Stimulated activated CD8-positive, alpha-beta memory T cell treated with anti-CD3 and anti-CD28 coated beads, Interleukin-4, amount 100 ng/mL, for 48 hours (primary cell): ENCODE measurements at regions not wholly inside any gene's neighbourhood (a gene's known extent, or its start where the extent isn't known, plus 50 kb on each side); places are given as distances from the start of the nearest gene placed in this dataset.

Experiments used
- DNase-seq: peaks from one replicate; pipeline ENCODE4 v3.0.0-alpha.2; 2020

DNA sequence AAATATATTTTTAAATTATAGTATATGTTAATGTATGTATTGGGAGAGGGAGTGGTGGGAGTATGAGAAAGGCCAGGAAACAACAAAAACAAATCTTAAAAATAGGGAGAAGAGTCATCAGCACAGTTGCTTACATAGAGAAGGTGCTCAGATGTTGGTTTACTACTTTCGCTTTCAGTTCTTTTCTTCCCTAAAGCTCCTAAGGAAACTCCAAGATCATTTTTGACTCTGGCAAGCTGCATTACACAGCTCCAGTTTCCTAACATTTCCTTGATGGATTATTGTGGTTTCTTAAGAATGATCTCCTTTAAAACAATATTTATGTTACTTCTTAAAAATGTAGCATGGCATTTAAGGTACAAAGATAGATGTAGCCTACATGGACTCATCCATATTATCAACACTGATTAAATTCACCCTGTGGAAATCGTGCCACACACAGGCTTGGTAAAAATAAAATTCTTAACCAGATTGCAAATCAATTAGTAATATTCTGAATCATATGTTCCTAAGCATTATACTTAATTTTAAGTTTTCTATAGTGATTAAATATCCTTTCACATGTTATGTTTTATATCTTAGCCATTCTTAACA lies 118.0 kb upstream of the MAN1A1 start:
- DNase-seq = no peak

DNA sequence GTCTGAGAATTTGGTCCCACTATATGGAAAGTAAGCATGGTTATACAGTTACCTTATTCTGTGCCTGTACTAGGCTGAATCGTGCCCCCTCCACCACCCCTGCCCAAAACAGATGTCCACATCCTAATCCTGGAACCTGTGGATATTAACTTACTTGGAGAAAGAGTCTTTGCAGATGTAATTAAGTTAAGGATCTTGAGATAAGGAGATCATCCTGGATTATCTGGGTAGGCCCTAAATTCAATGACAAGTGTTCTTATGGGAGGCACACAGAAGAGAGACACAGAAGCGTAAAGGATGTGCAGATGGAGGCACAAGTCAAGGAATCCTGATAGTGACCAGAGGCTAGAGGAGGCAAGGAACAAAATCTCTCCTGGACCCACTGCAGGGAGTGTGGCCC lies 116.7 kb upstream of the MAN1A1 start:
- no peak for DNase-seq

DNA sequence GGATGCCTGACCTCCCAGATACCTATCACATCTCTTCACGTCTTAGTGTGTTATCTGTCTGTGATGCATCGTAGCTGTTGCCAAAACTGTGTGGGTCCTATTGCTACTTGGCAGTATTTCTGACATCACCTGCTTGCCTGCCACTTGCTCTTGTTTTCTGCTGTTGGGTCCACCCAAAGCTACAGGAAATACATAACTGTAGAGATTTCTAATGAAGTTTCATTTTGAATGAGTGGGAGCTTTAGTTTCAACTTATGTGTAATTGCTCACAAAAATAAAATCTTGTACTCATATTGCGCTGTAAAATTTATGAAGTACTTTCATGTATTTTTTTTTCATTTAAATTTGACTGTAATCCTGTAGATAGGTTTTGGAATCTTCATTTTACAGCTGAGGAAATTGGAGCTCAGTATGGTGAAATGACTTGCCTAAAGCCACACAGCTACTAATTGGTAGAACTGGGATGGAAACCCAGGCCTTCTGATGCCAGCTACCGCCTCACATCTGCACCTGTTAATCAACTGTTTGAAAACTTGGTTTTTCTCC lies 113.6 kb upstream of the MAN1A1 start:
- DNase-seq = peak; percentile 25

DNA sequence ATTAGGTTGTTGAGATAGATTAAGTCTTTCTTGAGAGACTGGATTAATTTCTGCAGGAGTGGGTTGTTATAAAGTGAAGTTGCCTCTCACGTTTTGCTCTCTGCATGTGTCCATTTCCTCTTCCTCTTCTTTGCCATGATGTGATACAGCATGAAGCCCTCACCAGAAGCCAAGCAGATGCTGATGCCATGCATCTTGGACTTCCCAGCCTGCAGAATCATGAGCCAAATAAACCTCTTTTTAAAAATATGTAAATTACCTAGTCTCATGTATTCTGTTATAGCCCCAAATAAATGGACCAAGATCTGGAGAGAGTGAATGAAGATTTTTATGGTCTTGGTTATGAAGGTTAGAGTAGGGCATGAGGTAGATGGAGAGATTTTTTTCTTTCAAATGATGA lies 111.6 kb upstream of the MAN1A1 start:
- DNase-seq = no peak

DNA sequence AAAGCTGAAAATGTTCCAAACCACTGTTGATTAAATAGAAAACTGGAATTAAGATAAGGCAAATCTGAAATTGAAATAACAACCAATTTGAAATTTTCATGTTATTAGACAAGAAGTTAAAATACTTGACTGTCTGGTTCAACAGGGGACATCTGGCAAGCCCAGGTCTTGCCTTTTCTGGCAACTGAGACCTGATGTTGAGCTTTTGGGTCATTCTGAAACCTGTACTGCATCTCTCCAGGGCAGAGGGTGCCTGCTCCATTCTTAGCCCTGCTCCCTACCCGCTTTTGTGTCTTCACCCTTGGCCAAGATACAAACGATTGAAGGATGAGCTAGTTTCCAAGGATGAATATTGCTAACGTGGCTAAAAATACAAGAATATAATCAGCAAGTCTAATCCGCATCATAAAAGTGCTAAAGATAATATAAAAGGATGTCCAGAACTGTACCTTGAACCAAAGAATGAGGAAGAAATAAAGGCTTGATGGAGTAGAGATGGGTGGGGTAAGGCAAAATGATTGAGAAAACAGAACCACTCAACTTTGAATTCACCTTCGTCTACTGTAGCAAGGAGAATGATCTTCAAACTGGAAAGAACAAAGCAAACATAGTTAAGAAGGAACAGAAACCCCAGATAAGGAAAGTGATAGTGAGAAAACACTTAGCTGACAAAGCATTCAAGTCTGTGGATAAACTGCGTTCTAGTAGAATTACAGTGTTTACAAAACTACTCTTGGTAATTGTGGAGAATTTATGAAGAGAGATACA lies 109.8 kb upstream of the MAN1A1 start:
- no peak for DNase-seq

DNA sequence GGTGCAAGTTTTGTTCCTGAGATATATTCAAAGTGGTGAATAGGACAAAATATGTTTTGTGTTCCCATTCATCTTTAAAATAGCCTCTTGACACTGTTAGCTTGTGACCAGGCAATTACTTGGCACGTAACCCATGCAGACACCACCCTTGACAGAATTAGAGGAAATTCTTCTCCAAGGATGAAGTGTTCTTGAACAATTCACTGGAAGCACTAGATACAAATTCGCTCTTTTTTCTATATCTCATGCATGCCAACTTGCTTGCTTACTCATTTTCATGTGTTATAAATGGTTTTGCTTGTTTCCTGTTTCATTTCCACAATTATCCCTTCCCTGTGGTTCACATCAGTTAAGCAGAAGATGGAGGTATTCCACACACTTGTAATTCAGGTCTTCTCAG lies 105.2 kb upstream of the MAN1A1 start:
- no peak for DNase-seq

DNA sequence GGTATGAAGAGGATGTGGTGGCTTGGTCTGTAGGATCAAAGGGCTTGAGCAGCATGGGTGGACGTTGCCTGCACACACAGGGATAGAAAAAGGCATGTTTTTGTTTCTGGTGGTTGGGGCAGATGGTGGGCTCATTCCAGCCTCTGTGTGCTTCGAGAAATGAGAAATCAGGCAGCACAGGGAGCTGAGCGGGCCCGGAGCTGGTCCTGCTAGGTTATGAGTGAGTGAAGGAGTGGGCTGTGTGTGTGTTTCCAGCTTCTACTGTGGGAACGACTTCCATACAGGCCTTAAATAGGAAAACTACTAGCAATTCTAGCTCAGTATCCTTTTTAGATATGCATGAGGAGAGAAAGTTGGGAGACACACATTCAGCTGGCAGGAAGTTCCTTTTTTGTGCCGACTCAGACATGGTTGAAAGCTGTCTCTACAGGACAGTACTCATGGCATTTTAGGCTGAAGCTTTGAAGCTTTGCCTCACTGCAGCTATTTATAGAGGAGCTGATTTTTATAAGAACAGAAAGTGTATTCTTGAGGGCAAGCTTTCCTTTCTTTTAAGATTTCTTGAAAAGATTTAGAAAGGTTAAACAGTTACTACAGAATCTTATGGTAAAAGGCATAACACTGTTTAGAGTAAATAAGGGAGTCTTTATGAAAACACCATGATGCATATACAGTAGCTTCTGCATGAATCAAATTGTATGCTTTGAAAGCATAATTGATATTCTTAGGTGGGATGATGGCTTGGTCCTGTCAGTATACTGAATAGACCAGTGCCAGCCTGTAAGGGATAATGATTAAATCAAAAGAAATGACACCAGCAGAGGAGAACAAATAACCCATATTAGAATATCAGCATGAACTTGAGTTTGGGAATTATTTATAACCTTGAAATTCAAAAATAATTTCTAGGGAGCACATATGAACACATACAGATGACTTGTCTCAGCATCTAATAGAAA lies 104.0 kb upstream of the MAN1A1 start:
- DNase-seq = no peak

DNA sequence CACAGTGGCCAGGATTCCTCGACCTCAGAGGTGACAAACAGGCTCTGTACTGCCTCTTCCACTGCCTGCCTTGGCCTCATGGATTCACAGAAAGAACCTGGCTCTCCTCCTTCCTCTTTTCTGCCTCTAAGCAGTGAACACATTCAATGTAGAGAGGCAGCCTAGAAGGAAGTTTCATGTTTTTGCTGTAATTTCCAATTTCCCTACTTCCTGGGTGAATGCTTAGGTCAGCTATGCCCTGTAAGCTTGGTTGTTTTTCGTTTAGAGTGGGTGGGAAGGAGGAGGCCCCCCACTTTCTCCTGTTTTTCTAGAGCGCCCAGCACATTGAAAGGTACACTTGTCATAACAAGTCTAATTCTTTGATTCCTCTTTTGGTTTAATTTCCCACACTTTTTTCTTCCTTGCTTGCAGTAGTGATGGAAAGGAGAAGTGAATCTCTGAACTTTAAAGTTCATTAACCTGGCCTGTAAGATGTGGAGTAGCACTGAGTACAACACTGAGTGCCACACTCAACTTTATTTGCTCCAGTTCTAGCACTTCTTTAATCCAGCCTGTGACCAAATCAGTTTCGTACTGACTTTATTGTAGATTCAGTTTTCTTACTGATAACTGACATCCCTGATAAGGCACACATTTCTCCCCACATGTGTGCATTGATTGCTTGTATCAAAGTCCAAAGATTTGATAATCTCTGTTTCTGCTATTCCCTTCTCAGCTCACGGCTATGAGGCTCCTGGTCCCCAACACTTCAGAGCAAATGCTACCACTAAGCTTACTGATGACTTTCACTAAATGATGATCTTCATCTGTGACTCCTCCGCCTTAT lies 100.0 kb upstream of the MAN1A1 start:
- DNase-seq = no peak

DNA sequence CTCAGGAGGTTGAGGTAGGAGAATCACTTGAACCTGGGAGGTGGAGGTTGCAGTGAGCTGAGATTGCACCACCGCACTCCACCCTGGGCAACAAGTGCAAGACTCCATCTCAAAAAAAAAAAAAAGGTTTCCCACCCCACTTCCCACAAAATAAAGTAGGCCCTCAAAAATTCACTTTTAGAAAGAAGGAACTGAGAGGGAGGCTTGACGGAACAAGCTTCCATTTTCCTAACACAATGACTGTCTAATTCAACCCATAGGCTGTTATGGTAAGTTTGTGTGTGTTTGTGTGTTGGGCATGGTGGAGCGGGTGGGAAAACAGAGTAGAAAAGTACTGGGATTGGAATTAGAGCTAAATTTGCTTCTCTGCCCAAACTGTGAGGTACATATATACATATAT lies 98.4 kb upstream of the MAN1A1 start:
- DNase-seq = no peak

DNA sequence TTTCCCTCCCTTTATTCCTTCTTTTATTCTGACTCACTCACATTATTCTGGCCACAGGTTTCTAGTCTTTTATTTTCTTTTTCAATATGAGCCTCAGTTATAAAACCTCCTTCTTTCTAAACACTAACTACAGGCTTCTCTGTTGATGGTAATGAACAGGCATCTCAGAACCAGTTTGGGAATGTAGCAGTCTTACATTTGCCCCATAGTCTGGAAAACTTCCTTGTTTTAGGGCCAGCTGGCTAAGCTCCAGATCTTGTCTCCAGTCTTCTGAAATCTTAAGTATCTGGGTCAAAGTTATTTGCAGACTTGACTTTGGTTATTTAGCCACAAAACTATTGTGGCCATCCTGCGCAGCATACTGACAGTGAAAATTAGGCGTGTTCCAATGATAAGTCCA lies 97.0 kb upstream of the MAN1A1 start:
- no peak for DNase-seq

DNA sequence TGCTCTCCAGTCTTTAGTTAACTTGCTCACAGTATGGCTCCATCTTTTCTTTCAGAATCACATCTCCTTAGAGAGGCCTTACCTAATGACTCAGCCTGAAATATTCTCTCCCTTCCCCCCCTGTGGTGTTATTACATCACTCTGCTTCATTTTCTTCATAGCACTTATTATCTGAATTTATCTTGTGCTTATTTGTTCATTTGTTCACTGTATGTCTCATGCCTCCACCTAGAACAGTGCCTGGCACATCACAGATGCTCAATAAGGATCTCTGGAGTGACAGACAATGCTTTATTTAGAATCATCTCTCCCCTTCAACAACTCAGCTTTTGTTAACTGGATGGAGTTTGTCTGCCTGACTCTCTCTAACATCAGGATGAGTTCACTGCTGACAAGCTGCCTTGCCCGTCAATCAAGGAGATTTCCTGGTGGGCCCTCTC lies 96.6 kb upstream of the MAN1A1 start:
- no peak for DNase-seq

DNA sequence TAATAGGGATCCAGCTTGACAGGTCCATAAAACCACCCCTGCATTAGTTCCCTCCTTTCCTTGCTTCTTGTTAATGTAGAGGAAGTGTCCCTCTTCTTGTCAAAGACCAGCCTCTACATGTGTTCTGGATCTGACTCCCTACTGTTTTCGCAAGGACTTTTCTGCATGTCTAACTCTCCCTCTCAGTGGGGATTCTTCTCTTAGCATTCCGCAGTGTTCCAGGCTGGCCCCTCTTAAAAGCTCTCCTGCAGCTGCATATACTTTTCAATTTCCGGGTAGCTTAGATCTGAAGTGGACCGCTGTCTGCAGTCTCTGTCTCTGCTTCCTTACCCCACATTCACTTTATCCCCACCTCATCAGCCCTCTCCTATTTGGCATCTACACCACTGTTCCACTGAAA lies 96.1 kb upstream of the MAN1A1 start:
- no peak for DNase-seq

DNA sequence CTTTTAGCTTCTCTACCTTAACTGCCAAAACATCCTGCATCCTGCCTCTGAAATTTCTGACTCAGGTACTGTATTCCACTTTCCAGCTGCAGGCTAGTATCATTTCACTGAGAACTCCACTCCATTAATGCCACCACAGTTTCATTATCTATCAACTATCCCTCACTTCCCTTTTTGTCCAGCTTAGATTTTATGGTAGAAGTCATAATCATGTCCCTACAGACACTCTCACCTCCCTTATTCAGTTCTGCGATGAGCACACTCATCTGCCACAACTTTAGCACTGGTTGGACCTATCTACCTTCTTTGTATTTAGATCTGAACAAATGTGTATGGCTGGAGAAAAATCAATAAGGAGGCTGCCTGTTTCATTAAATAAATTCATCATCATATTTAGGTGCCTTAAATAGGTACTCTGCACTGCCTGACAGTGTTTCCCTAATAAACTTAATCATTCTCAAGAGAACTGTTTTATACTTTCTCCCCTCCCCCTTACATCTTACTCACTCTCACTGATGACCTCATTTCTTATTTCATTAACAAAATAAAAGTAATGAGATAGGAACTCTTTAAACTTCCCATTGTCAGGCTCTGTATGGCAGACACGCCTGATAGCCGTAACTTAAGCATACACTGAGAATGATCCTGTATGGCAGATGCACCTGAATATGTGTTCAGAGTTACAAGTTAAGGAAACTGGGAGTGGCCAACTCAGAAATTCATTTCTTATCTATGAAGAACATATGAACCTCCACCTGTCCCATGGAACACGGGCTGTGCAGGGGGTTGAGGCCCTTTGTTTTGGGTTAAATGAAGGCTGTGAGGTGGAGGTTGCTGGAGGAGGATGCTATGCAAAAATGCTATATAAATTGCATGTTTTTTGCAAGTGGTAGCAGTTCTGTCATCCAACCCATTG lies 95.3 kb upstream of the MAN1A1 start:
- no peak for DNase-seq

DNA sequence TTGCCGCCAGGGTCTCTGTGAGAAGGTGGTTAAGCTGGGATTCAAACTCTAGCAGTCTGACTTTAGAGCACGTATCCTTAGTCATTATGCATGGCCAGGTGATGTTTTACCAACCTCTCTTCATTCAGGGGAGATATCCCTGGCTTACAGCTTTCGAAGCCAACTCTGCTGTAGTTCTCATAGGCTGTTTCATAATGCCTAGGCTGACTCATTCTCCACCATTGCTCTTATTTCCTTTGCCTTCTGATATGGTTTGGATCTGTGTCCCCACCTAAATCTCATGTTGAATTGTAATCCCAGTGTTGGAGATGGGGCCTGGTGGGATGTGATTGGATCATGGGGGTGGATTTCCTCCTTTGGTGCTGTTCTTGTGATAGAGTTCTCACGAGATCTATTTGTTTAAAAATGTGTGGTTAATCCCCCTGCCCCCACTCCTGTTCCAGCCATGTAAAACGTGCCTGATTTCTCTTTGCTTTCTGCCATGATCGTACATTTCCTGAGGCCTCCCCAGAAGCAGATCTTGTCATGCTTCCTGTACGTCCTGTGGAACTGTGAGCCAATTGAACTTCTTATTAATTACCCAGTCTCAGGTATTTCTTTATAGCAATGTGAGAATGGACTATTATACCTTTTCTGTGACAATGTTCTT lies 94.6 kb upstream of the MAN1A1 start:
- no peak for DNase-seq

DNA sequence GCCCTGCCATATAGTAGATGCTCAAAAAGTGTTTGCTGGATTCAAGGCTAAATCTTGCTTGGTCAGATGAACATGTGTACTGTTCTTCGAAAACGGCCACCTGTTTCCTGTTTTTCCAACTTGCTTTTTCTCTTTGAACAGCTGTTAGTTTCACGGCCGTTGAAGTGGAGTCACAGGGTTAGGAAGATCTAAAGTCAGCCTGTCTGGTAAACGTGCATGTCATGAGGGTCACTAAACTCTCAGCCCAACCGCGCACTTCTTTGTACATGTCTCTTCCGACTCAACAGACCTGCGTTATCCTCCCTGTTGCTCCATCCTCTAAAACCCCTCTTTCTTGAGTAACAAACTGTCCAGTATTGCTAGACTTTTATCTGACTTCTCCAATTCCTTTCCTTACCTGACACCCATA lies 93.2 kb upstream of the MAN1A1 start:
- no peak for DNase-seq

DNA sequence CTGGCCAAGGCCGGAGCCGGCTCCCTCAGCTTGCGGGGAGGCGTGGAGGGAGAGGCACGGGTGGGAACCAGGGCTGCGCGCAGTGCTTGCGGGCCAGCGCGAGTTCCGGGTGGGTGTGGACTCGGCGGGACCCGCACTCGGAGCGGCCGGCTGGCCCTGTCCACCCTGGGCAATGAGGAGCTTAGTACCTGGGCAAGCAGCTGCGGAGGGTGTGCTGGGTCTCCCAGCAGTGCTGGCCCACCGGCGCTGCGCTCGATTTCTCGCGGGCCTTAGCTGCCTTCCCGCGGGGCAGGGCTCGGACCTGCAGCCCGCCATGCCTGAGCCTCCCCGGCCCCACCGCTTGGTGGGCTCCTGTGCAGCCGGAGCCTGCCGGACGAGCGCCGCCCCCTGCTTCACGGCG lies 91.4 kb upstream of the MAN1A1 start:
- DNase-seq = no peak

DNA sequence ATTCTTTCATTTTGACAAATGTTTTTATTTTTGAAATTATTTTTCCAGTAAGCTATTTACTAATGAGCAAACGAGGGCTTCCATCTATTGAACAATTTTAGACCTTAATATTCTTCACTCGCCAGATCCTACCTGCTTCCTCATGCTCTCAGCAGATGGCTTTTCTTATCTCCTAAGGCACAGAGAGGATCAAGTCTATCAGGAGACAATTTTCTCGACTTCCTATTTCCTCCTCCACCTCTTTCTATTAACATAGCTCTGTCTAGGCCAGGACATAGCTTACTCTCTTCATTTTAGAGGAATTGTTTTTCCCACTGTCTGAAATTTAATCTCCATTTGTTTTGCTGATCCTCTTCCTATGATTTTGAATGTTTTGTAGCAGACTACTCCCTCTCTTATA lies 87.0 kb upstream of the MAN1A1 start:
- DNase-seq = no peak

DNA sequence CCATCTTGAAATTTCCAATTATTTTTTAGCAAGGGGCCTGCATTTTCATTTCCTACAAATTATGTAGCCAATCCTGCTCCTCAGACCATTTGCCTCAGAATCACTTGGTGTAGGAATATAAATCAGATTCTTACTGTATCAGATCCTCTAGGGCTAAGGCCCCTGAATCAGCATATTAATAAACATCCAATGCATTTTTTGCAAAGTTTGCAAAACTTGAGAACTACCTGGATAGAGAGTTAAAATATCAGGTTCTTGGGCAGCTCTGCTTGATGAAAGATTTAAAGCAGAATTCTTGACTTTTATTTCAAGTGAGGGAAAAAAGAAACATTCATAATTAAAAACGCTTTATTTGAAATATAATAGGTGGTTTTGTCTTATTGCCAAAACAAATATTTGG lies 82.2 kb upstream of the MAN1A1 start:
- DNase-seq = no peak

DNA sequence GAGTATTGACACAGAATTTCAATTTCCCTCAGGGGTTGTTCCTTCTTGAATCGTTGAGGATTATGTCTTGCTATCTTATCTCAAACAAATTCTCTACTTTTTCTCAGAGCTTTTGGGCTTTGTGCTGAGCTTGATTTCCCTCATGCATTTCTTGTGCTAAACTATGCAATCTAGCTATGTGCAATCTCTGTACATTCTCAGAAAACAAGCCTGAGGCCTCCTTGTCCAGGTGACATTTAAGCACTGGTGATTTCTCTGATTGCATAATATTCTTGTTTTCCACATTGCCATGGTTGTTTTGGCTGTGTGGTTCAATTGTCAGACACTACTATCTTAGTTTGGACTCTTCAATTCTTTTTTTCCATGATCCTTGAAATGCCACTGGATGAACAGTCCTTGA lies 81.2 kb upstream of the MAN1A1 start:
- DNase-seq = no peak

DNA sequence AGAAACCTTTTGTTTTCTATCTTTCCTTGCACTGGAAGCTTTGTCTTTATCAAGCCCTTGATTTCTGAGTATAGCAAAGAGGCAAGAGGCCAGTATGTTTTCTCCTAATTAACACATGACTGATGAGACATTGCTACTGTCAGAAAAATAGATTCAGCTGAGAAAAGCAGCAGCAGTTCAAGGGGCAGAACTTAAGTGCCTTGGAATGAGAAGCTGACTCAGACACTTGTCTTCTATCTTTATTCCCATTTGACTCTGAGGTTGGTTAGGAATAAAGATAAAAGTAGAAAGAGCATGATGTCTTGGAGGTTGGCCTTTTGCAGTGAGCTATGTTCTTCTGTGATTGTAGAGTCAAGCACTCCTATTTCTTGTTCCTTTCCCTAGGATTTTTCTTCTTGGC lies 79.1 kb upstream of the MAN1A1 start:
- no peak for DNase-seq

DNA sequence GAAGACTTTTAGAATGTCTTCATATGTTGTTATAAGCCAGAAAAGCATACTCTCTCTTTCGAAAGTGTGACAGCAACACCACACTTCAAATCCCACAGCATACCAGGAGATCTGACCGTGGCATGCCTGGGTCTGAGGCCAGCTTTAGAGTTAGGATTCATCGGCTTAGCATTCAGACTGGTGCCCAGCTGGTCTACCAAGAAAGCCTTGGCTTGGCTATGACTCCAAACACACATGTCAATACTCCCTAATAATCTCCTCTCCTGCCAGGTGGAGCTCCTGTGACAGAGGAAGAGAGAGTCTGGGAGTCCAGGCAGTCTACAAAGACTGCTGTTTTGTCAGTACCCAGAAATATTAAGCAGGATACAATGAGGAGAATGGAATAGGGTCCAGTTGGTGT lies 77.1 kb upstream of the MAN1A1 start:
- no peak for DNase-seq
